Psoas muscle (tissue), 7 donors: ENCODE measurements at regions not wholly inside any gene's neighbourhood (a gene's known extent, or its start where the extent isn't known, plus 50 kb on each side); places are given as distances from the start of the nearest gene placed in this dataset.

Source experiments
- ATAC-seq, 4 donors: fragments of 200-7000 bp; cut with Tn5 transposase; one replicate each; pipeline ENCODE4 v1.9.1; 2020; ENCODE audit warnings: moderate library complexity in 3 of 4, mild to moderate bottlenecking in 2 of 4
- DNase-seq, 2 donors: peaks; one replicate each; pipeline ENCODE4 v3.0.0-alpha.2; 2020
- H3K27ac ChIP-seq: fragments of 200-600 bp; one replicate; pipeline ENCODE4 v1.8.0; 2022
- H3K27me3 ChIP-seq, 3 donors: fragments of 200-600 bp in 1 of 3; one replicate each; pipeline versions ENCODE4 v1.6.1 to v1.8.0; 2013 to 2022; ENCODE audit warnings: low read length in 2 of 3, mild to moderate bottlenecking in 2 of 3, moderate library complexity in 1 of 3; ENCODE audit not compliant: insufficient read depth in 3 of 3
- H3K36me3 ChIP-seq, 2 donors: fragments of 200-600 bp in 1 of 2; one replicate each; pipeline versions ENCODE4 v1.6.1 to v1.8.0; 2013 to 2022; ENCODE audit warnings: low read depth in 1 of 2, mild to moderate bottlenecking in 1 of 2, moderate library complexity in 1 of 2; ENCODE audit not compliant: insufficient read depth in 1 of 2
- H3K4me1 ChIP-seq: fragments of 200-600 bp; one replicate; pipeline ENCODE4 v1.8.0; 2022
- H3K4me3 ChIP-seq: fragments of 200-600 bp; one replicate; pipeline ENCODE4 v1.8.0; 2022; ENCODE audit warnings: mild to moderate bottlenecking
- H3K9me3 ChIP-seq: fragments of 200-600 bp; one replicate; pipeline ENCODE4 v1.8.0; 2022
- CTCF ChIP-seq: fragments of 200-600 bp; IDR thresholded peaks from one replicate; pipeline ENCODE4 v1.8.0; 2022; ENCODE audit warnings: antibody characterized with exemption
- WGBS, 3 donors: extraction: QIAGEN DNeasy Blood & Tissue Kit; methylation state at CpG; one replicate each; pipeline versions ENCODE4 v1.1.6 to v1.1.7; 2013; 5-methylcytosine and 5-hydroxymethylcytosine counted together
- intact Hi-C, 2 donors: fragments of 100-400 bp; cut with DNase I; formaldehyde crosslinking; loops; one replicate each; pipeline versions ENCODE4 v1.11.0 to v1.14.2; 2022
- donor health status: healthy with polysubstance abuse.
- donor health status: DM: no; HTN: no; CAD: no; lungs with moderate emphysema.
- donor health status: Bipolar disorder and iron deficiency.
- donor health status: healthy.
- donor health status: DM: yes; HTN: yes; CAD: no.
- donor health status: DM: no; HTN: no; CAD: no.
- donor health status: DM: yes; HTN: yes; CAD: no.

GRCh38 chr17:15048933-15049794 is 216.0 kb downstream of the PMP22 start:
- WGBS, 3 donors, result 38 to 43% (median 39%) methylated on average over 6 of the region's 6 CpGs
- Histone ChIP-seq H3K4me3 (no peak overlapping the region), H3K4me1 (no peaks in the 10 kb centered on the region), H3K27me3 (peaks cover 0 to 6% (median 2%) of the 10 kb centered on the region in 3 donors), H3K36me3 (no peaks in the 10 kb centered on the region), H3K27ac (no peak overlapping the region), H3K9me3 (no peaks in the 10 kb centered on the region)
- ATAC-seq, result no peak
- intact Hi-C loops, result no loop called here
- no peak for TF ChIP-seq CTCF
- DNase-seq, result no peak

- no peaks in the 10 kb centered on the region for H3K36me3 ChIP-seq
- intact Hi-C loops, result no loop called here
- peaks cover 0 to 6% (median 2%) of the 10 kb centered on the region in 3 donors for H3K27me3 ChIP-seq
- no peak for TF ChIP-seq CTCF
- no peak for ATAC-seq
- WGBS, 3 donors, result 59 to 65% (median 62%) methylated on average over 2 of the region's 2 CpGs
- H3K27ac ChIP-seq, result no peak overlapping the region
- no peaks in the 10 kb centered on the region for H3K9me3 ChIP-seq
- DNase-seq, result no peak
- no peak overlapping the region for H3K4me3 ChIP-seq
- no peaks in the 10 kb centered on the region for H3K4me1 ChIP-seq
Measured at GRCh38 chr17:15048381-15048780, 216.7 kb downstream of the PMP22 start.

GRCh38 chr17:15042311-15042710 is 222.8 kb downstream of the PMP22 start:
- Histone ChIP-seq H3K36me3 (no peaks in the 10 kb centered on the region), H3K27me3 (peaks cover 0 to 5% (median 0%) of the 10 kb centered on the region in 3 donors), H3K4me1 (no peaks in the 10 kb centered on the region), H3K4me3 (no peak overlapping the region), H3K9me3 (no peaks in the 10 kb centered on the region), H3K27ac (no peak overlapping the region)
- DNase-seq (no peak), ATAC-seq (no peak)
- TF ChIP-seq CTCF, result no peak
- 81 to 83% (median 82%) methylated on average over 6 of the region's 6 CpGs for WGBS, 3 donors
- intact Hi-C loops, result no loop called here

- Histone ChIP-seq H3K4me1 (no peaks in the 10 kb centered on the region), H3K27me3 (peaks cover 0 to 5% (median 0%) of the 10 kb centered on the region in 3 donors), H3K36me3 (no peaks in the 10 kb centered on the region), H3K4me3 (no peak overlapping the region), H3K9me3 (no peaks in the 10 kb centered on the region), H3K27ac (no peak overlapping the region)
- whole genome bisulfite sequencing, 3 donors, result 81 to 93% (median 90%) methylated on average over 1 of the region's 1 CpG
- no peak for TF ChIP-seq CTCF
- DNase-seq (no peak), ATAC-seq (no peak)
- intact Hi-C loops, result no loop called here
Measured at GRCh38 chr17:15039366-15039765, 225.8 kb downstream of the PMP22 start.
